Neural progenitor cell (in vitro differentiated cells): ENCODE measurements at regions not wholly inside any gene's neighbourhood (a gene's known extent, or its start where the extent isn't known, plus 50 kb on each side); places are given as distances from the start of the nearest gene placed in this dataset.

Experiments used
- DNase-seq: peaks from one replicate; pipeline ENCODE4 v3.0.0-alpha.2; 2016; ENCODE audit warnings: low spot score
- H2AFZ ChIP-seq: fragments of 200-600 bp; sonication (generic); replicated peaks from 2 replicates; pipeline ENCODE4 v1.6.1; 2016; ENCODE audit warnings: antibody characterized with exemption
- H3F3A ChIP-seq: fragments of 200-600 bp; sonication (generic); 2 replicates; pipeline ENCODE4 v1.6.1; 2016; ENCODE audit warnings: antibody characterized with exemption, low read depth
- H3K27ac ChIP-seq: fragments of 200-600 bp; sonication (generic); 2 replicates; pipeline ENCODE4 v1.5.1; 2016; ENCODE audit warnings: mild to moderate bottlenecking
- H3K27me3 ChIP-seq: fragments of 200-600 bp; sonication (generic); 2 replicates; pipeline ENCODE4 v1.6.1; 2016; ENCODE audit warnings: mild to moderate bottlenecking, moderate library complexity
- H3K36me3 ChIP-seq: fragments of 200-600 bp; sonication (generic); 2 replicates; pipeline ENCODE4 v1.5.1; 2016
- H3K4me1 ChIP-seq: fragments of 200-600 bp; sonication (generic); 2 replicates; pipeline ENCODE4 v1.6.1; 2016; ENCODE audit warnings: mixed run types
- H3K4me2 ChIP-seq: fragments of 200-600 bp; sonication (generic); 2 replicates; pipeline ENCODE4 v1.6.1; 2016
- H3K4me3 ChIP-seq: fragments of 200-600 bp; sonication (generic); 2 replicates; pipeline ENCODE4 v1.5.1; 2016
- H3K79me2 ChIP-seq: fragments of 200-600 bp; sonication (generic); 2 replicates; pipeline ENCODE4 v1.6.1; 2016; ENCODE audit warnings: low read depth
- H3K9ac ChIP-seq: fragments of 200-600 bp; sonication (generic); 2 replicates; pipeline ENCODE4 v1.6.1; 2016
- H3K9me3 ChIP-seq: fragments of 200-600 bp; sonication (generic); 2 replicates; pipeline ENCODE4 v1.5.1; 2016; ENCODE audit warnings: low read depth
- H4K20me1 ChIP-seq: fragments of 200-600 bp; sonication (generic); 2 replicates; pipeline ENCODE4 v1.6.1; 2016; ENCODE audit warnings: low read depth
- H3K27ac Mint-ChIP-seq: 3 replicates; pipeline ENCODE4 v1.8.0; 2021; ENCODE audit warnings: mixed read lengths
- H3K27me3 Mint-ChIP-seq: 2 replicates; pipeline ENCODE4 v1.8.0; 2022; ENCODE audit warnings: low read depth, mild to moderate bottlenecking, inconsistent platforms, moderate library complexity, mixed read lengths; ENCODE audit not compliant: insufficient read depth
- H3K36me3 Mint-ChIP-seq: 3 replicates; pipeline ENCODE4 v1.8.0; 2021; ENCODE audit warnings: mixed read lengths
- H3K4me1 Mint-ChIP-seq: 3 replicates; pipeline ENCODE4 v1.8.0; 2021; ENCODE audit warnings: mixed read lengths
- H3K4me3 Mint-ChIP-seq: 3 replicates; pipeline ENCODE4 v1.8.0; 2021; ENCODE audit warnings: mild to moderate bottlenecking, moderate library complexity, mixed read lengths
- H3K9me3 Mint-ChIP-seq: 3 replicates; pipeline ENCODE4 v1.8.0; 2020; ENCODE audit warnings: mixed read lengths
- CTCF ChIP-seq: fragments of 200-600 bp; sonication (generic); IDR thresholded peaks from 2 replicates; pipeline ENCODE4 v1.5.1; 2017; ENCODE audit warnings: antibody characterized with exemption, mild to moderate bottlenecking
- EZH2 ChIP-seq: fragments of 200-600 bp; sonication (generic); IDR thresholded peaks from 2 replicates; pipeline ENCODE4 v1.6.1; 2017; ENCODE audit warnings: antibody characterized with exemption, mild to moderate bottlenecking, moderate library complexity
- EZH2phosphoT487 ChIP-seq: fragments of 200-600 bp; sonication (generic); IDR thresholded peaks from 2 replicates; pipeline ENCODE4 v1.6.1; 2017; ENCODE audit warnings: antibody characterized with exemption

- no peak overlapping the region for H3K4me2 ChIP-seq
- H3K79me2 ChIP-seq = no peaks in the 10 kb centered on the region
- H3K9me3 Mint-ChIP-seq = peaks cover 6% of the 10 kb centered on the region
- H3K9me3 ChIP-seq = peaks cover 6% of the 10 kb centered on the region
- H3K4me3 ChIP-seq = no peak overlapping the region
- H3K4me1 Mint-ChIP-seq = no peaks in the 10 kb centered on the region
- no peaks in the 10 kb centered on the region for H3K4me1 ChIP-seq
- no peaks in the 10 kb centered on the region for H3K27me3 ChIP-seq
- no peak overlapping the region for H3K4me3 Mint-ChIP-seq
- no peaks in the 10 kb centered on the region for H4K20me1 ChIP-seq
- DNase-seq = no peak
- H3K27ac Mint-ChIP-seq = no peak overlapping the region
- H3F3A ChIP-seq = no peaks in the 10 kb centered on the region
- H3K9ac ChIP-seq = no peak overlapping the region
- no peak overlapping the region for H2AFZ ChIP-seq
- H3K27ac ChIP-seq = no peak overlapping the region
- no peaks in the 10 kb centered on the region for H3K36me3 ChIP-seq
- TF ChIP-seq CTCF = no peak
- TF ChIP-seq EZH2phosphoT487 = no peak
- no peak for TF ChIP-seq EZH2
- H3K27me3 Mint-ChIP-seq = peaks cover under 1% of the 10 kb centered on the region
- H3K36me3 Mint-ChIP-seq = no peaks in the 10 kb centered on the region
These were observed 571.8 kb downstream of the NUP35 start for GRCh38 chr2:183696028-183696427.

- H3K4me1 Mint-ChIP-seq = no peaks in the 10 kb centered on the region
- no peaks in the 10 kb centered on the region for H3K36me3 ChIP-seq
- H3K79me2 ChIP-seq = no peaks in the 10 kb centered on the region
- H3K27ac Mint-ChIP-seq = no peak overlapping the region
- H3K27me3 Mint-ChIP-seq = no peaks in the 10 kb centered on the region
- no peaks in the 10 kb centered on the region for H3K9me3 Mint-ChIP-seq
- no peak overlapping the region for H3K9ac ChIP-seq
- no peaks in the 10 kb centered on the region for H3K27me3 ChIP-seq
- no peaks in the 10 kb centered on the region for H3K4me1 ChIP-seq
- DNase-seq = no peak
- H3K4me3 Mint-ChIP-seq = no peak overlapping the region
- no peaks in the 10 kb centered on the region for H3K36me3 Mint-ChIP-seq
- H3K4me3 ChIP-seq = no peak overlapping the region
- H3K9me3 ChIP-seq = no peaks in the 10 kb centered on the region
- H4K20me1 ChIP-seq = no peaks in the 10 kb centered on the region
- H2AFZ ChIP-seq = no peak overlapping the region
- no peak for TF ChIP-seq CTCF
- no peak for TF ChIP-seq EZH2
- no peak for TF ChIP-seq EZH2phosphoT487
- H3F3A ChIP-seq = no peaks in the 10 kb centered on the region
- no peak overlapping the region for H3K4me2 ChIP-seq
- H3K27ac ChIP-seq = no peak overlapping the region
These were observed 585.6 kb downstream of the NUP35 start for GRCh38 chr2:183709829-183710228.

- no peaks in the 10 kb centered on the region for H3K36me3 ChIP-seq
- H3K4me3 ChIP-seq = no peak overlapping the region
- H3K9ac ChIP-seq = no peak overlapping the region
- H3K4me1 Mint-ChIP-seq = no peaks in the 10 kb centered on the region
- no peaks in the 10 kb centered on the region for H3K36me3 Mint-ChIP-seq
- no peak overlapping the region for H3K27ac ChIP-seq
- H3K27me3 Mint-ChIP-seq = no peaks in the 10 kb centered on the region
- no peak overlapping the region for H3K4me3 Mint-ChIP-seq
- H3K9me3 ChIP-seq = no peaks in the 10 kb centered on the region
- H3K9me3 Mint-ChIP-seq = no peaks in the 10 kb centered on the region
- H2AFZ ChIP-seq = no peak overlapping the region
- no peaks in the 10 kb centered on the region for H3F3A ChIP-seq
- no peaks in the 10 kb centered on the region for H3K4me1 ChIP-seq
- no peaks in the 10 kb centered on the region for H3K27me3 ChIP-seq
- no peak for DNase-seq
- no peak for TF ChIP-seq EZH2
- no peak for TF ChIP-seq CTCF
- TF ChIP-seq EZH2phosphoT487 = no peak
- H3K27ac Mint-ChIP-seq = no peak overlapping the region
- no peak overlapping the region for H3K4me2 ChIP-seq
- no peaks in the 10 kb centered on the region for H4K20me1 ChIP-seq
- no peaks in the 10 kb centered on the region for H3K79me2 ChIP-seq
These were observed 594.0 kb downstream of the NUP35 start for GRCh38 chr2:183718246-183718645.

GRCh38 chr2:183723278-183723677, 599.0 kb downstream of the NUP35 start:
- H3K4me3 ChIP-seq = no peak overlapping the region
- TF ChIP-seq EZH2phosphoT487 = no peak
- no peak for TF ChIP-seq CTCF
- no peak for TF ChIP-seq EZH2
- no peak for DNase-seq
- H3K79me2 ChIP-seq = no peaks in the 10 kb centered on the region
- no peaks in the 10 kb centered on the region for H4K20me1 ChIP-seq
- H3K9me3 ChIP-seq = no peaks in the 10 kb centered on the region
- no peaks in the 10 kb centered on the region for H3K36me3 Mint-ChIP-seq
- H3F3A ChIP-seq = no peaks in the 10 kb centered on the region
- no peak overlapping the region for H3K27ac Mint-ChIP-seq
- H3K4me1 ChIP-seq = no peaks in the 10 kb centered on the region
- H3K36me3 ChIP-seq = no peaks in the 10 kb centered on the region
- H3K4me2 ChIP-seq = no peak overlapping the region
- no peaks in the 10 kb centered on the region for H3K27me3 Mint-ChIP-seq
- no peaks in the 10 kb centered on the region for H3K4me1 Mint-ChIP-seq
- H3K27ac ChIP-seq = no peak overlapping the region
- H3K4me3 Mint-ChIP-seq = no peak overlapping the region
- no peak overlapping the region for H3K9ac ChIP-seq
- H3K9me3 Mint-ChIP-seq = no peaks in the 10 kb centered on the region
- no peaks in the 10 kb centered on the region for H3K27me3 ChIP-seq
- H2AFZ ChIP-seq = no peak overlapping the region
